Progenitor cell of endocrine pancreas (in vitro differentiated cells): ENCODE measurements at regions not wholly inside any gene's neighbourhood (a gene's known extent, or its start where the extent isn't known, plus 50 kb on each side); places are given as distances from the start of the nearest gene placed in this dataset.

Experiments used
- DNase-seq: peaks from one replicate; pipeline ENCODE4 v3.0.0; 2021; ENCODE audit warnings: low spot score; ENCODE audit not compliant: unreplicated experiment
- H3K27ac Mint-ChIP-seq: 2 replicates; pipeline ENCODE4 v1.8.0; 2021; ENCODE audit warnings: mild to moderate bottlenecking, moderate library complexity, mixed read lengths
- H3K27me3 Mint-ChIP-seq: 2 replicates; pipeline ENCODE4 v1.8.0; 2021; ENCODE audit warnings: mixed read lengths
- H3K36me3 Mint-ChIP-seq: 2 replicates; pipeline ENCODE4 v1.8.0; 2022; ENCODE audit warnings: mixed read lengths; ENCODE audit not compliant: insufficient read depth
- H3K4me1 Mint-ChIP-seq: 2 replicates; pipeline ENCODE4 v1.8.0; 2021; ENCODE audit warnings: low read depth, mixed read lengths
- H3K4me3 Mint-ChIP-seq: 2 replicates; pipeline ENCODE4 v1.8.0; 2021; ENCODE audit warnings: low read depth, mild to moderate bottlenecking, moderate library complexity, mixed read lengths
- H3K9me3 Mint-ChIP-seq: 2 replicates; pipeline ENCODE4 v1.8.0; 2021; ENCODE audit warnings: low read depth, mixed read lengths
- CTCF ChIP-seq: fragments of 200-600 bp; sonication (generic); IDR thresholded peaks from one replicate; pipeline ENCODE4 v1.5.0; 2021; ENCODE audit warnings: antibody characterized with exemption, mild to moderate bottlenecking; ENCODE audit not compliant: unreplicated experiment

GRCh38 chrX:10944136-10944885 is 166.8 kb upstream of the HCCS start:
- H3K36me3 Mint-ChIP-seq = peaks cover 1% of the 10 kb centered on the region
- TF ChIP-seq CTCF = no peak
- H3K27me3 Mint-ChIP-seq = no peaks in the 10 kb centered on the region
- H3K27ac Mint-ChIP-seq = no peak overlapping the region
- no peaks in the 10 kb centered on the region for H3K4me1 Mint-ChIP-seq
- no peak for DNase-seq
- H3K9me3 Mint-ChIP-seq = peaks cover 14% of the 10 kb centered on the region
- H3K4me3 Mint-ChIP-seq = no peak overlapping the region

GRCh38 chrX:10945498-10945897 is 165.6 kb upstream of the HCCS start:
- no peak overlapping the region for H3K4me3 Mint-ChIP-seq
- TF ChIP-seq CTCF = no peak
- no peaks in the 10 kb centered on the region for H3K27me3 Mint-ChIP-seq
- peaks cover 14% of the 10 kb centered on the region for H3K9me3 Mint-ChIP-seq
- H3K27ac Mint-ChIP-seq = no peak overlapping the region
- no peak for DNase-seq
- H3K4me1 Mint-ChIP-seq = no peaks in the 10 kb centered on the region
- peaks cover 1% of the 10 kb centered on the region for H3K36me3 Mint-ChIP-seq

GRCh38 chrX:10949541-10949940 is 161.6 kb upstream of the HCCS start:
- no peak for DNase-seq
- Mint-ChIP-seq H3K9me3 (peaks cover 20% of the 10 kb centered on the region), H3K4me3 (no peak overlapping the region), H3K27me3 (no peaks in the 10 kb centered on the region), H3K36me3 (no peaks in the 10 kb centered on the region), H3K27ac (no peak overlapping the region), H3K4me1 (no peaks in the 10 kb centered on the region)
- TF ChIP-seq CTCF = no peak

GRCh38 chrX:10952619-10953018 is 158.5 kb upstream of the HCCS start:
- H3K4me1 Mint-ChIP-seq = no peaks in the 10 kb centered on the region
- no peak for DNase-seq
- H3K27me3 Mint-ChIP-seq = no peaks in the 10 kb centered on the region
- H3K4me3 Mint-ChIP-seq = no peak overlapping the region
- H3K27ac Mint-ChIP-seq = no peak overlapping the region
- no peak for TF ChIP-seq CTCF
- H3K36me3 Mint-ChIP-seq = peaks cover 2% of the 10 kb centered on the region
- peaks cover 46% of the 10 kb centered on the region for H3K9me3 Mint-ChIP-seq

- no peak for TF ChIP-seq CTCF
- Mint-ChIP-seq H3K27ac (no peak overlapping the region), H3K4me3 (no peak overlapping the region), H3K9me3 (peaks cover 30% of the 10 kb centered on the region), H3K27me3 (no peaks in the 10 kb centered on the region), H3K4me1 (peaks cover 6% of the 10 kb centered on the region), H3K36me3 (no peaks in the 10 kb centered on the region)
- no peak for DNase-seq
Observed at GRCh38 chrX:10965174-10965798, 145.8 kb upstream of the HCCS start.
